Activated T-helper 17 cell treated with anti-CD3 and anti-CD28 coated beads, Interleukin-2, amount 50 U/mL, for 72 hours (primary cell): ENCODE measurements at regions not wholly inside any gene's neighbourhood (a gene's known extent, or its start where the extent isn't known, plus 50 kb on each side); places are given as distances from the start of the nearest gene placed in this dataset.

Experiments used
- ATAC-seq: fragments of 150-1000 bp; cut with Tn5 transposase; replicated peaks from 2 replicates; pipeline ENCODE4 v1.10.0; 2021; ENCODE audit warnings: mild to moderate bottlenecking, moderate library complexity
- H3K27ac Mint-ChIP-seq: one replicate; pipeline ENCODE4 v1.8.0; 2022; ENCODE audit warnings: mixed read lengths
- H3K27me3 Mint-ChIP-seq: one replicate; pipeline ENCODE4 v1.8.0; 2022; ENCODE audit warnings: mixed read lengths
- H3K36me3 Mint-ChIP-seq: one replicate; pipeline ENCODE4 v1.8.0; 2022; ENCODE audit warnings: low read depth, mild to moderate bottlenecking, mixed read lengths
- H3K4me1 Mint-ChIP-seq: one replicate; pipeline ENCODE4 v1.8.0; 2022; ENCODE audit warnings: mixed read lengths
- H3K4me3 Mint-ChIP-seq: one replicate; pipeline ENCODE4 v1.8.0; 2022; ENCODE audit warnings: mild to moderate bottlenecking, mixed read lengths
- H3K9me3 Mint-ChIP-seq: one replicate; pipeline ENCODE4 v1.8.0; 2022; ENCODE audit warnings: mixed read lengths

- Mint-ChIP-seq H3K9me3 (no peaks in the 10 kb centered on the region), H3K27me3 (no peaks in the 10 kb centered on the region), H3K36me3 (no peaks in the 10 kb centered on the region), H3K4me3 (no peak overlapping the region), H3K4me1 (no peaks in the 10 kb centered on the region), H3K27ac (no peak overlapping the region)
- no peak for ATAC-seq
Measured at GRCh38 chr20:11000416-11000815, 326.6 kb upstream of the JAG1 start.

GRCh38 chr20:11001302-11001701, 327.5 kb upstream of the JAG1 start:
- Mint-ChIP-seq H3K4me3 (no peak overlapping the region), H3K27me3 (no peaks in the 10 kb centered on the region), H3K9me3 (peaks cover 1% of the 10 kb centered on the region), H3K27ac (no peak overlapping the region), H3K4me1 (no peaks in the 10 kb centered on the region), H3K36me3 (no peaks in the 10 kb centered on the region)
- no peak for ATAC-seq

DNA sequence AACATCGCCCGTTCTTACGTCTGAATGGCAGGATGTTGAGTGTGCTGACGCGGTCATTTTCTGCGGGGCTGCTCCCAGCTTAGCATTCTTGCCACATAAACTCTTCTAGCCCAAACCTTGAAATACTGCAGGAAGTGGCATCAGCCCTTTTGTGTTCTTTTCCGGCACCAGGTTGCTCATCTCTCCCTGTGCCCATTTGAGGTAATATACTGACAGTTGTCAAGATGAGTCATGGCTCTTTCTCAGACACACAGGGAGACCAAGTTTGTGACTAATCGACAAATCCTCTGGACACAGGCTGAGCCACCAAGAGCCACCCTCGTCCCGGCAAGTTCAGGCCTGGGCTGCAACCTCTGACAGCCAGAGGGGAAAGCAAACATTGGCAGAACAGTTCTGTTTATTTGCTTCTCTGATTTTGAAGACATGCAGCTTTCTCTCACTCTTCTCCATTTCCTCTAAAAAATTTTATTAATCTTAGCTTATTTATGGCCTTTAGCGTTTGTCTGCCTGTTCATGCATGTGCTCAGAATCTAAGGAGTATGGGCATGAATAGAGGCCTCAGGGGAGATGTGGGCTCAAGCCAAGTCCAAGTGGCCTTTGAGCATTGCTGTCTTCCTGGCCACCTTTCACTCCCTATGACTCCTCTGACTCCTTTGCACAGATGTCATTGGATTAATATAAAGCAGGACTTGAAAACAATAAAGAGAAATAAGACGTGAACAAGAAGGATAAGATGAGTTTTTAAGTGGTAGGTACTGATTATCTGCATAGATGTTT, 328.2 kb upstream of the JAG1 start:
- Mint-ChIP-seq H3K9me3 (peaks cover 3% of the 10 kb centered on the region), H3K27ac (no peak overlapping the region), H3K36me3 (no peaks in the 10 kb centered on the region), H3K27me3 (no peaks in the 10 kb centered on the region), H3K4me1 (no peaks in the 10 kb centered on the region), H3K4me3 (no peak overlapping the region)
- no peak for ATAC-seq

DNA sequence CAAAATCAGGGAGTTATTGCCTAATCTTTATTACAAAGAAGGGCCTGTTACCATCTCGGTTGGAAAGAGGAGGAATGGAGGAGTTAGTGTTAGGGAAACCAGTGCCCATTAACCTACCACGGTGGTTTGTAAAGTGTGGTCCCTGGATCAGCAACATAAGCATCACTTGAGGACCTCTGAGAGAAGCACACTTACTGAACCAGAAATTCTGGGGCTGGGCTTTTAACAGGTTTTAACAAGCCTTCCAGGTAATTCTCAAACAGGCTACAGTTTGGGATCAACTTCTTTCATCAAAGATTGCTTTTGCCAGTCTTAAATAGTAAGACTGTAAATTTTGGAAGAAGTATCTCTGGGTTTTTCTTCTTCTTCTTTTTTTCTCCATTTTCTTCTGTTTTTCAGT, 329.5 kb upstream of the JAG1 start:
- H3K27ac Mint-ChIP-seq = no peak overlapping the region

GRCh38 chr20:11008444-11009033, 334.7 kb upstream of the JAG1 start:
- no peaks in the 10 kb centered on the region for H3K27me3 Mint-ChIP-seq
- peaks cover 3% of the 10 kb centered on the region for H3K9me3 Mint-ChIP-seq
- H3K27ac Mint-ChIP-seq = no peak overlapping the region
- ATAC-seq = no peak
- no peak overlapping the region for H3K4me3 Mint-ChIP-seq
- no peaks in the 10 kb centered on the region for H3K36me3 Mint-ChIP-seq
- H3K4me1 Mint-ChIP-seq = no peaks in the 10 kb centered on the region

More for the DNA sequence above, 329.5 kb upstream of the JAG1 start:
- ATAC-seq = no peak
- H3K9me3 Mint-ChIP-seq = peaks cover 3% of the 10 kb centered on the region
- no peaks in the 10 kb centered on the region for H3K4me1 Mint-ChIP-seq
- H3K4me3 Mint-ChIP-seq = no peak overlapping the region
- no peaks in the 10 kb centered on the region for H3K36me3 Mint-ChIP-seq
- no peaks in the 10 kb centered on the region for H3K27me3 Mint-ChIP-seq

- H3K9me3 Mint-ChIP-seq = no peaks in the 10 kb centered on the region
- H3K4me3 Mint-ChIP-seq = no peak overlapping the region
- ATAC-seq = no peak
- H3K27me3 Mint-ChIP-seq = no peaks in the 10 kb centered on the region
- H3K4me1 Mint-ChIP-seq = no peaks in the 10 kb centered on the region
- H3K36me3 Mint-ChIP-seq = no peaks in the 10 kb centered on the region
- no peak overlapping the region for H3K27ac Mint-ChIP-seq
Measured at GRCh38 chr20:11011653-11012052, 337.9 kb upstream of the JAG1 start.

DNA sequence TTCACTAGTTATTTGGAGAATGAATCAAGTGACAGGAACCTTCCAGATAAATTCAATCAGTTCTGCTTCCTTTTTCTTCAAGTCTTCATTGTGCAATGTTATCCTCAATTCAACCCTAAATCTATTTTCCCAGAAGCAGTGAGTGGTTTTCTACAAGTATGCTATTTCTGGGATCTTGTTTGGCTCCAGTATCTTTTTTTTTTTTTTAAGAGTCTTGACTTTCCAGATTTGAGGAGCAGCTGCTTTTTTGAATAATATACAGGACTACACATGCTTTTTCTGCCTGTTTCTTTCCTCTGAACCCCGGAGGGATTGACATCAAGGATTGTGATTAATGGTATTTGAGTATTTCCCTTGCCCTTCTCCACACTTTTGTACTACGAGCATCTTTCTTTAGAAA, 339.2 kb upstream of the JAG1 start:
- H3K9me3 Mint-ChIP-seq = no peaks in the 10 kb centered on the region
- H3K4me1 Mint-ChIP-seq = no peaks in the 10 kb centered on the region
- no peak overlapping the region for H3K4me3 Mint-ChIP-seq
- H3K36me3 Mint-ChIP-seq = no peaks in the 10 kb centered on the region
- no peak for ATAC-seq
- no peak overlapping the region for H3K27ac Mint-ChIP-seq
- no peaks in the 10 kb centered on the region for H3K27me3 Mint-ChIP-seq

- Mint-ChIP-seq H3K9me3 (no peaks in the 10 kb centered on the region), H3K36me3 (no peaks in the 10 kb centered on the region), H3K27me3 (no peaks in the 10 kb centered on the region), H3K4me3 (no peak overlapping the region), H3K27ac (no peak overlapping the region), H3K4me1 (no peaks in the 10 kb centered on the region)
- ATAC-seq = no peak
Measured at GRCh38 chr20:11013801-11014200, 340.0 kb upstream of the JAG1 start.

- H3K4me3 Mint-ChIP-seq = no peak overlapping the region
- H3K4me1 Mint-ChIP-seq = no peaks in the 10 kb centered on the region
- no peaks in the 10 kb centered on the region for H3K27me3 Mint-ChIP-seq
- H3K36me3 Mint-ChIP-seq = no peaks in the 10 kb centered on the region
- no peaks in the 10 kb centered on the region for H3K9me3 Mint-ChIP-seq
- no peak for ATAC-seq
- no peak overlapping the region for H3K27ac Mint-ChIP-seq
Measured at GRCh38 chr20:11015440-11015839, 341.6 kb upstream of the JAG1 start.

GRCh38 chr20:11017446-11017845, 343.6 kb upstream of the JAG1 start:
- no peak for ATAC-seq
- H3K9me3 Mint-ChIP-seq = no peaks in the 10 kb centered on the region
- H3K27ac Mint-ChIP-seq = no peak overlapping the region
- no peak overlapping the region for H3K4me3 Mint-ChIP-seq
- H3K36me3 Mint-ChIP-seq = no peaks in the 10 kb centered on the region
- no peaks in the 10 kb centered on the region for H3K27me3 Mint-ChIP-seq
- H3K4me1 Mint-ChIP-seq = no peaks in the 10 kb centered on the region

GRCh38 chr20:11018668-11019170, 344.9 kb upstream of the JAG1 start:
- no peak for ATAC-seq
- no peaks in the 10 kb centered on the region for H3K27me3 Mint-ChIP-seq
- no peaks in the 10 kb centered on the region for H3K36me3 Mint-ChIP-seq
- H3K4me1 Mint-ChIP-seq = no peaks in the 10 kb centered on the region
- no peaks in the 10 kb centered on the region for H3K9me3 Mint-ChIP-seq
- no peak overlapping the region for H3K27ac Mint-ChIP-seq
- H3K4me3 Mint-ChIP-seq = no peak overlapping the region

DNA sequence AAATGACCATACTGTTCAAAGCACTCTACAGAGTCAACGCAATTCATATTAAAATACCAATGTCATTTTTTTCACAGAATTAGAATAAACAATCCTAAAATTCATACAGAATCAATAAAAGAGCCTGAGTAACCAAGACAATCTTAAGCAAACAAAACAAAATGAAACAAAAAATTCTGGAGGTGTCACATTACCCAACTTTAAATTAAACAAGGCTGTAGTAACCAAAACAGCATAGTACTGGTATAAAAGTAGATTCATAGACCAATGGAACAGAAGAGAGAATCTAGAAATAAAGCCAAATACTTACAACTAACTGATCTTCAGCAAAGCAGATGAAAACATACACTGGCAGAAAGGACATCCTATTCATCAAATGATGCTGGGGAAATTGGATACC, 346.9 kb upstream of the JAG1 start:
- no peak overlapping the region for H3K27ac Mint-ChIP-seq
- no peaks in the 10 kb centered on the region for H3K27me3 Mint-ChIP-seq
- H3K9me3 Mint-ChIP-seq = no peaks in the 10 kb centered on the region
- H3K4me1 Mint-ChIP-seq = no peaks in the 10 kb centered on the region
- H3K36me3 Mint-ChIP-seq = no peaks in the 10 kb centered on the region
- H3K4me3 Mint-ChIP-seq = no peak overlapping the region
- no peak for ATAC-seq

DNA sequence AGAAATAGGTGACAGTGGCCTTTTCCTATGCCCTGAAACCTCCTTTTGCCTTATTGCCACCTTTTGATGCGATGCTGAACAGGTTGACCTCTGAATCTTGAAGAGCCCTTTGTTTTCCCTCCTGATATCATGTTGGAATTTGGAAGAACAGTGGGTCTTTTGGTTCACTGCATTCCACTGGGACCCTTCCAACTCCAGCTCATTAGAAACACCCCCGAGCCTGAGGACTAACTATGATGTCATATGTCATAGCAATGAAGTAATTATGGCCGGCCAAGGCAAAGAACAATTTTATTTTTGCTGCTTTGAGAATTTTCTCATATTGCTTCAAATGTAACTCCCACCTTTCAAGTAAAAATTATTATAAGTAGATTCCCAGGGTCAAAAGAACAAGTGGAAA, 353.4 kb upstream of the JAG1 start:
- no peaks in the 10 kb centered on the region for H3K36me3 Mint-ChIP-seq
- no peak for ATAC-seq
- H3K9me3 Mint-ChIP-seq = peaks cover 12% of the 10 kb centered on the region
- no peaks in the 10 kb centered on the region for H3K4me1 Mint-ChIP-seq
- no peak overlapping the region for H3K4me3 Mint-ChIP-seq
- no peak overlapping the region for H3K27ac Mint-ChIP-seq
- no peaks in the 10 kb centered on the region for H3K27me3 Mint-ChIP-seq

DNA sequence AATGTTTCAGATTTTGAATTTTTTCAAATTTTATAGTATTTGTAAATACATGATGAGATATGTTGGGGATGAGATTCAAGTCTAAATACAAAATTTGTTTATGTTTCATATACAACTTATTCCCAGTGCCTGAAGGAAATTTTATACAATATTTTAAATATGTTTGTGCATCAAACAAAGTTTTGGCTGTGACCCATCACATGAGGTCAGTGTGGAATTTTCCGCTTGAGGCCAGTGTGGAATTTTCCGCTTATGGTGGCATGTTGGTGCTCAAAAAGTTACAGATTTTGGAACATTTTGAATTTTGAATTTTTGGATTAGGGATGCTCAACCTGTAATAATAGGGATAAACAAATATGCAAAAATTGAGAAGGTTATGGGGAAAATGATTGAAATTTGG, 356.6 kb upstream of the JAG1 start:
- H3K36me3 Mint-ChIP-seq = no peaks in the 10 kb centered on the region
- peaks cover 19% of the 10 kb centered on the region for H3K9me3 Mint-ChIP-seq
- H3K27me3 Mint-ChIP-seq = no peaks in the 10 kb centered on the region
- H3K4me1 Mint-ChIP-seq = no peaks in the 10 kb centered on the region
- H3K4me3 Mint-ChIP-seq = no peak overlapping the region
- ATAC-seq = no peak
- no peak overlapping the region for H3K27ac Mint-ChIP-seq

DNA sequence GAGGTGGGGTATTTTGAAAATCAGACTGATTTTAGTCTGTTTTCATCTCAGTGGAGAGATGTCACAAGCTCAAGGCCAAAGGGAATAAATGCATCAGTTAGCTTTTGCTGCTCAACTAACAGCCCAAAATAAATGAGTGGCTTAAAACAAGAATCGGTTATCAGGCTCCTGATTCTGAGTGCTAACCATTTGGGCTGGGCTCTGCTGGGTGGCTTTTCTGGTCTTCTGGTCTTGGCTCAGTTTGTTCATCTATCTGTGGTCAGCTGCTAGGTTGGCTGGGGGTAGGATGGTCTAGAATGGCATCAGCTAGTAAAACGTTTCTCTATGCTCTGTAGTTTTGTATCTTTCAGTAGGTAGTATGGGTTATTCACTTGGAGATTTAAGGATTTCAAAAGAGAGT, 357.5 kb upstream of the JAG1 start:
- H3K27ac Mint-ChIP-seq = no peak overlapping the region
- no peaks in the 10 kb centered on the region for H3K27me3 Mint-ChIP-seq
- peaks cover 19% of the 10 kb centered on the region for H3K9me3 Mint-ChIP-seq
- H3K36me3 Mint-ChIP-seq = no peaks in the 10 kb centered on the region
- no peak for ATAC-seq
- H3K4me1 Mint-ChIP-seq = no peaks in the 10 kb centered on the region
- no peak overlapping the region for H3K4me3 Mint-ChIP-seq
